ENCODE measurements at regions not wholly inside any gene's neighbourhood (a gene's known extent, or its start where the extent isn't known, plus 50 kb on each side); places are given as distances from the start of the nearest gene placed in this dataset.

- Histone ChIP-seq H4K20me1 (replicated peaks; ENCODE audit: control insufficient read depth, insufficient read depth, low read length) (no peaks in the 10 kb centered on the region), H3K4me2 (ENCODE audit: insufficient read depth, low read length) (no peak overlapping the region), H2AFZ (ENCODE audit: low read depth, low read length) (no peak overlapping the region), H3K36me3 (ENCODE audit: control insufficient read depth, insufficient read depth, low read length) (no peaks in the 10 kb centered on the region), H3K79me2 (ENCODE audit: control insufficient read depth, insufficient read depth, low read length) (no peaks in the 10 kb centered on the region), H3K4me1 (replicated peaks in 1 of 2; ENCODE audit: control insufficient read depth in 2 of 2, insufficient read depth in 2 of 2, low read length in 2 of 2) (no peaks in the 10 kb centered on the region), H3K27ac (ENCODE audit: extremely low read depth, low read depth, low read length) (no peak overlapping the region), H3K9me1 (ENCODE audit: control insufficient read depth, insufficient read depth, low read length) (no peaks in the 10 kb centered on the region), H3K27me3 (ENCODE audit: control insufficient read depth in 2 of 2, insufficient read depth in 2 of 2, low read length in 2 of 2) (no peaks in the 10 kb centered on the region), H3K9ac (ENCODE audit: insufficient read depth in 1 of 2, low read depth in 2 of 2, low read length in 2 of 2) (no peak overlapping the region), H3K4me3 (no peak overlapping the region), H3K9me3 (replicated peaks; ENCODE audit: control insufficient read depth, insufficient read depth, low read depth, low read length) (peaks cover 3% of the 10 kb centered on the region; the same call in 1 of the 2 replicates)
- intact Hi-C loops (cut with micrococcal nuclease), result no loop called here
- no peak for DNase-seq (ENCODE audit: extremely low read depth in 1 of 4, low spot score in 3 of 4)
- no peak for ATAC-seq
- POLR2A ChIA-PET, result no interaction called here
- CTCF ChIA-PET (ENCODE audit: low intra/inter-chr PET ratio), result no interaction called here
- 0% methylated on average over 4 of the region's 4 CpGs for WGBS (ENCODE audit: insufficient coverage, low coverage, missing lambda C conversion rate)
- no peak for FAIRE-seq
- in situ Hi-C loops (cut with MboI), result no loop called here
- no peak for TF ChIP-seq NR2F6 (CRISPR knock-in tag; IDR thresholded peaks at IDR 0.05)
- TF ChIP-seq NKRF (IDR thresholded peaks at IDR 0.05; ENCODE audit: borderline replicate concordance), result no peak
- no peak for TF ChIP-seq POLR2B (IDR thresholded peaks at IDR 0.05; ENCODE audit: low read depth, partially characterized antibody)
- TF ChIP-seq NFRKB (IDR thresholded peaks at IDR 0.05; ENCODE audit: low read depth), result no peak
- TF ChIP-seq HMGXB4 (CRISPR knock-in tag; IDR thresholded peaks at IDR 0.05), result no peak
- no TSS peak for BruUV-seq (replicated peaks)
Measured at GRCh38 chr7:145216866-145217265, 381.0 kb upstream of the TPK1 start.

Measured in K562 (cell line).